Thoracic aorta (tissue), 2 donors: ENCODE measurements at regions not wholly inside any gene's neighbourhood (a gene's known extent, or its start where the extent isn't known, plus 50 kb on each side); places are given as distances from the start of the nearest gene placed in this dataset.

Experiments used
- ATAC-seq: fragments of 150-250 bp; one replicate; pipeline ENCODE4 v1.8.0; 2017; ENCODE audit warnings: low read depth; ENCODE audit not compliant: insufficient number of reproducible peaks, low FRiP score
- DNase-seq: peaks from one replicate; pipeline ENCODE4 v3.0.0-alpha.2; 2020; ENCODE audit warnings: low spot score
- H3K27ac ChIP-seq, 2 donors: fragments of 200-600 bp; sonication (generic); 1 replicate in 1 of 2; 2 replicates in 1 of 2; pipeline ENCODE4 v1.5.1; 2016; ENCODE audit warnings: mild to moderate bottlenecking in 2 of 2, moderate library complexity in 2 of 2
- H3K27me3 ChIP-seq: fragments of 200-600 bp; sonication (generic); replicated peaks from 2 replicates; pipeline ENCODE4 v1.6.0; 2016; ENCODE audit warnings: mild to moderate bottlenecking; ENCODE audit not compliant: insufficient read depth
- H3K36me3 ChIP-seq: fragments of 200-600 bp; sonication (generic); one replicate; pipeline ENCODE4 v1.5.1; 2016
- H3K4me1 ChIP-seq, 2 donors: fragments of 200-600 bp; sonication (generic); 1 replicate in 1 of 2; 2 replicates in 1 of 2; pipeline versions ENCODE4 v1.5.1 to v1.6.0; 2016; ENCODE audit warnings: low read depth in 2 of 2, mild to moderate bottlenecking in 1 of 2; ENCODE audit not compliant: control insufficient read depth in 1 of 2
- H3K4me3 ChIP-seq: fragments of 200-600 bp; sonication (generic); 2 replicates; pipeline ENCODE4 v1.5.1; 2016; ENCODE audit warnings: mild to moderate bottlenecking
- H3K9me3 ChIP-seq: fragments of 200-600 bp; sonication (generic); 2 replicates; pipeline ENCODE4 v1.5.1; 2016
- CTCF ChIP-seq: fragments of 200-600 bp; sonication (generic); IDR thresholded peaks from one replicate; pipeline ENCODE4 v1.5.1; 2019; ENCODE audit warnings: antibody characterized with exemption

- Histone ChIP-seq H3K27ac (no peak overlapping the region), H3K27me3 (no peaks in the 10 kb centered on the region), H3K4me3 (no peak overlapping the region), H3K36me3 (no peaks in the 10 kb centered on the region), H3K9me3 (no peaks in the 10 kb centered on the region), H3K4me1 (no peaks in the 10 kb centered on the region)
- no peak for DNase-seq
- no peak for TF ChIP-seq CTCF
- ATAC-seq: no peak
Measured at GRCh38 chr6:93701526-93701925, 282.2 kb upstream of the EPHA7 start.

- no peak for ATAC-seq
- Histone ChIP-seq H3K36me3 (no peaks in the 10 kb centered on the region), H3K27ac (no peak overlapping the region), H3K9me3 (no peaks in the 10 kb centered on the region), H3K4me3 (no peak overlapping the region), H3K27me3 (no peaks in the 10 kb centered on the region), H3K4me1 (no peaks in the 10 kb centered on the region)
- no peak for TF ChIP-seq CTCF
- DNase-seq: no peak
Measured at GRCh38 chr6:93685494-93685893, 266.1 kb upstream of the EPHA7 start.

DNA sequence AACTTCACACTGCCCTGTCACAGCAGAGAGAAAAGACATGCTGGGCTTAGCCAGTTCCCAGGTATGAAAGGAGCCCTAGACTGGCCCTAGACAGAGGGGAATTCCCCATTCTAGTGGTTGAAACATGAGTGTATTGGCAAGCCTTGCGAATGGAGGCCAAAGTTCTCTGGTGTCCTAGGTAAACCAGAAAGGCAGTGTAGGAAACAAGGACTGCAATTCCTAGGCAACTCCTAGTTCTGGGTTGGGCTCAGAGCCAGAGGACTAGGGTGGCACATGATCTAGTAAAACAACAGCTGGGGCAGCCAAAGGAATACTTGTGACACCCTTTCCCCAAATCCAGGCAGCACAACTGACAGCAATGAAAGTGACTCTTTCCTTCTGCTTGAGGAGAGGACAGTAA, 265.0 kb upstream of the EPHA7 start:
- TF ChIP-seq CTCF: no peak
- no peaks in the 10 kb centered on the region for H3K27me3 ChIP-seq
- no peak overlapping the region for H3K4me3 ChIP-seq
- no peaks in the 10 kb centered on the region for H3K36me3 ChIP-seq
- no peaks in the 10 kb centered on the region for H3K9me3 ChIP-seq
- DNase-seq (no peak), ATAC-seq (no peak)
- H3K4me1 ChIP-seq: no peaks in the 10 kb centered on the region
- no peak overlapping the region for H3K27ac ChIP-seq

DNA sequence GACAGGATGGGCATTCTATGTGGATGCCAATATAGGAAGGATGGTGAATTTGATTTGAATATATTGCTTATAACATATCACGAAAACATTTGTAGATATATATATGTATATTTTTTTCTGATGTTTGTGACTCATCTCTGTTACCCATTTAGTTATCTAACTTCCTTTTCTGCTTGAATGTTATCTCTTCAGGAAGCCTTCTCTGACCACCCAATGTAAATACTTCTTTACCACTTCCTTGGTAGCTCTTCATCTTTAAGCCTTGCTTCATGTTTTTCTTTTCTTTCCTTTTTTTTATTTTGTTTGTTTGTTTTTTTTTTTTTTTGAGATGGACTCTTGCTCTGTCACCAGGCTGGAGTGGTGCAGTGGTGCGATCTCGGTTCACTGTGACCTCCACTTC, 260.5 kb upstream of the EPHA7 start:
- DNase-seq (no peak), ATAC-seq (no peak)
- no peak for TF ChIP-seq CTCF
- H3K27ac ChIP-seq: no peak overlapping the region
- no peaks in the 10 kb centered on the region for H3K9me3 ChIP-seq
- no peaks in the 10 kb centered on the region for H3K36me3 ChIP-seq
- no peaks in the 10 kb centered on the region for H3K4me1 ChIP-seq
- no peak overlapping the region for H3K4me3 ChIP-seq
- no peaks in the 10 kb centered on the region for H3K27me3 ChIP-seq

DNA sequence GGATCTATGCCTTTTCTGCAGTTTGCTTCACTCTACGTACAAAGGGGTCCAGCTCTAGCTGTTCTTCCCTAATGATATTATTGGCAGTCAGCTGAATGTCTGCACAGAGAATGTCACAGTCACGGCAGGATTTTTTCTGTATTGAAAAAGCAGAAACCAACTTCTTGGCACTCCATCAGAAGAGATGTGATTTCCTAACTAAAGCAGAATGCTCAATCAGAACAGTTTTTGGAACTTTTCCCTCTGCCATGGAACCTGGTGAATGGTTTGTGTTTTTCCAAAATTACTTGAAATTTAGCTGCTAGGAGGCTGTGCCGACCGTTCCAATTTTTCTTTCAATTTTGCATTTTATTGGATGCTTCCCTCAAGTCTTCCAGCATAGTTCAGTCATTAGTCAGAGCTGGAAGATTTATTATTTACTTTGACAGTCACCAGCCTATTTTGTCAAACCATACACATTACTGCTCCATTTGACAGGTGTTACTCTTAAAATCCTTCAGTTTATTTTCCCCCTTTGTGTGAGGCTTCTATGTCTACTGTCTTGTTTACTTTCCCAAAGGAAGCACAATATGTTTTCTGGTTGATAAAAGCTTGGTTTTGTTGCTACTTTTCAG, 259.6 kb upstream of the EPHA7 start:
- no peaks in the 10 kb centered on the region for H3K36me3 ChIP-seq
- ATAC-seq (no peak), DNase-seq (no peak)
- H3K9me3 ChIP-seq: no peaks in the 10 kb centered on the region
- no peak for TF ChIP-seq CTCF
- no peaks in the 10 kb centered on the region for H3K27me3 ChIP-seq
- no peaks in the 10 kb centered on the region for H3K4me1 ChIP-seq
- H3K27ac ChIP-seq: no peak overlapping the region
- H3K4me3 ChIP-seq: no peak overlapping the region
